Skin epidermis (tissue), 12 donors: ENCODE measurements at regions not wholly inside any gene's neighbourhood (a gene's known extent, or its start where the extent isn't known, plus 50 kb on each side); places are given as distances from the start of the nearest gene placed in this dataset.

Experiments used
- H3K27ac ChIP-seq, 21 experiments: fragments of 200-600 bp; sonication (generic) in 11 of 21; one replicate each; pipeline ENCODE4 v1.5.0; 2020; ENCODE audit warnings: mild to moderate bottlenecking in 3 of 21, inconsistent platforms in 2 of 21, moderate library complexity in 2 of 21
- H3K4me3 ChIP-seq, 7 experiments: fragments of 200-600 bp; sonication (generic) in 2 of 7; one replicate each; pipeline ENCODE4 v1.5.0; 2020; ENCODE audit warnings: inconsistent platforms in 2 of 7, mild to moderate bottlenecking in 2 of 7, moderate library complexity in 1 of 7

DNA sequence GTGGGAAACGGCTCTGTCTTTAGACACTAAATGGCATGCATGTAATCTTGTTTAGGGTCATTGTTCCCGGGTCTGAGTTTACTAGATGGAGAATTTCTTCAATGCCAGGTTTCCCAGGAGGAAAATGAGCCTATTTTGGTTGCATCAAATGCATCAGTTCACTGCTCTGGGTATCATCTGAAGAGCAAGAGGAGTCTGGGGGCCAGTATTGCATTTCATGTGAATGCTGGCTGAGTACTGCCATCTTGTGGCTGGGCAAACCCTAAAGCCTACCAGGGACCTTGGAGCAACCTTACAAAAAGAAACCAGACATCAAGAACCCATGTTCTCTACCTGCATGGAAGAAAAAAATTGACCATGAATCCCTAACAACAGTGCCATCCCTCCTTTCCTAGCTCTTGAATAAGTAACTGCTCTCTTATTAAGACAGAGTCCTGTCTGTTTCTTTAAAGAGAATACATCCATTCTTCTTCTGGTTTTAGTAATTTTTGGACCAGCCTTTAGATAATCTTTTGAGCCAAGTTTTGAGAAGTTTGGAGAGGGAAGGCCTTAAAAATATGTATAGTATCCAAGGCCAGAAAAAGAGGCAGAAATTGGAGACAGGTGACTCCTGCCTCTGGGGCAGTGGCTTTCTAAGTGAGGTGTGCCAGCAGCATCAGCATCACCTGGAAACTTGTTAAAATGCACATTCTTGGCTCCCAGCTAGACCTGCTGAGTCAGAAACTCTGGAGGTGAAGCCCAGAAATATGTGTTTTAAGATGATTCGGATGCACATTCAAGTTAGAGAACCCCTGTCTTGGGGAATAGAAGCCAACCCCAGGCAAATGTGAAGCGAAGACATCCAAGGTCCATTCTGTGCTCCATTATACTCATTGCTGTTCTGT, 261.0 kb upstream of the CXCR4 start:
- H3K27ac ChIP-seq = no peak overlapping the region
- no peak overlapping the region for H3K4me3 ChIP-seq

DNA sequence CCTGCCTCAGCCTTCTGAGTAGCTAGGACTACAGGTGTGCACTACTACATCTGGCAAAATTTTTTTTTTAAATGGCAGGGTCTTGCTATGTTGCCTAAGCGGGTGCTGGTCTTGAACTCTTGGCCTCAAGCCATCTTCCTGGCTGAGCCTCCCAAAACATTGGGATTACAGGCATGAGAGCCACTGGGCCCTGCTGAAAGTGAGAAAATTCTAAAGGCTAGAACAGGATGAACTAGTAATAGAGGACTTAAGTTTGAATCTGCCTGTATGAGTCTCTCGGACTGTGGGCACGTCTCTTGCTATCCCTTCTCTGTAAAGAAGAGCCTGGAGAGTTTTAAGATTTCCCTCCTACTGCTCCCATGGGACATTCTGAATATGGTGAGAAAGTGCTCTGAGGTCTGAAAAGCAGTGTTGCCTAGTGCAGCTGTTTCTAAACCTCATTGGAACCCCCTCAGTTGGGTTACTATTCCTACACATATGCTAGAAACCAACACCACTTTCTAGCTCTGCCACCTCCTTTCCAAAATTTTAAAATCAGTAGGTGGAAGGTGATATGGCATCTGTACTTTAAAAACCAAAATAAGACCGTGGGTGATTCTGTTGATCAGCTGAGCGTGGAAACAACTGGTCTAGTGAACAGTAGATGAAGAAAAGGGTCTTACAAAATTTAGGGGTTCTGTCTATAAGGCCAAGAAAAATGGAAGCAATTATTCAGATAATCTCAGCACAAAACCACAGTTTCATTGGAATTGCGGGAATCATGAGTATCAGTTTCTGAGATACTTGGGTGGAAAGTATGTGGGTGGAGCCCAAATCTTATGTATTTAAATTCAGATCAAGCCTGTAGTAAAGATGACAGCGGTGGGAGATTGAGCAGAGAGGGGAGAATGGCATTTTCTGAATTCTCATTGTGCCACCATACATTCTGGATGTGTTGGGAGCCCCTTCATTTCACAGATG, 259.8 kb upstream of the CXCR4 start:
- H3K4me3 ChIP-seq = no peak overlapping the region
- peak overlapping the region in 1 of 21 experiments; percentile 3 for H3K27ac ChIP-seq

DNA sequence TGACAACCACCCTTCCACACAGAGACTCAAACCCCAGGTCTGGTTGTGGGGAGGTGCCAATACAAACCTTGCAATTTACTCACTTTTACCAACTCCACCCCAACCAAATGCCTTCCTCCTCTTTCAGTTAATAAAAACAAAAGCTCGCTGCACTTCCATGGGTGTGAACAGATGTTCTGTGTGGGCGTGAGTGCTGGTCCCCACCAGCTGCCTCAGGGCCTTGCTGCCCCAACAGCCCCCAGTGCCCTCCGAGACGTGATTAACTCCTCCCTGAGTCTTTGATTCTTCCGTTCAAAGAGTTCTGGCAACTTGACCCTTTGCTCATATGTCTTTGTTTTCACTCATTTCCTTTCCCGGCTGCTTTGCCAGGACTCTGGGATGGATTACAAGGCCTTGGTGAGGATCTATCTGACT, 258.9 kb upstream of the CXCR4 start:
- no peak overlapping the region for H3K4me3 ChIP-seq
- peak overlapping the region in 5 of 21 experiments; percentile 1 to 23 (median 17) for H3K27ac ChIP-seq

DNA sequence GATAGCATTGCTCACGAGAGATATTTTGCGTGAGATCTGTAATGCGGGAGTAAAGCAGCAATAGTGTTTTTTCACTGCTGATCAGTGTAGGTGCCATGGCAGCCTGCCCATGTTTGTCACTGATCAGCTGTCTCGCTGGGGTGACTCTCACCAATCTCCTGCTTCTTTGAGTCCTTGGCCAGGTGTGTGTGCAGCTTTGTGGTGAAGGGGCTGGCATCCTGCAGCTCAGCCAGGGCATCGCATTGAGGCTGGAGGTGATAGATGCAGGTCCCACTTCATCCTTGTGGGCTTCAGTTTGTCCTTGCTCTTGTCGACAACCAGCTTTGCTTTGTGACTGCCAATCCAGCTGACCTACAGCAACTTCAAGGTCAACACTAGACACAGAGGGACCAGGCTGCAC, 258.3 kb upstream of the CXCR4 start:
- H3K4me3 ChIP-seq = no peak overlapping the region

DNA sequence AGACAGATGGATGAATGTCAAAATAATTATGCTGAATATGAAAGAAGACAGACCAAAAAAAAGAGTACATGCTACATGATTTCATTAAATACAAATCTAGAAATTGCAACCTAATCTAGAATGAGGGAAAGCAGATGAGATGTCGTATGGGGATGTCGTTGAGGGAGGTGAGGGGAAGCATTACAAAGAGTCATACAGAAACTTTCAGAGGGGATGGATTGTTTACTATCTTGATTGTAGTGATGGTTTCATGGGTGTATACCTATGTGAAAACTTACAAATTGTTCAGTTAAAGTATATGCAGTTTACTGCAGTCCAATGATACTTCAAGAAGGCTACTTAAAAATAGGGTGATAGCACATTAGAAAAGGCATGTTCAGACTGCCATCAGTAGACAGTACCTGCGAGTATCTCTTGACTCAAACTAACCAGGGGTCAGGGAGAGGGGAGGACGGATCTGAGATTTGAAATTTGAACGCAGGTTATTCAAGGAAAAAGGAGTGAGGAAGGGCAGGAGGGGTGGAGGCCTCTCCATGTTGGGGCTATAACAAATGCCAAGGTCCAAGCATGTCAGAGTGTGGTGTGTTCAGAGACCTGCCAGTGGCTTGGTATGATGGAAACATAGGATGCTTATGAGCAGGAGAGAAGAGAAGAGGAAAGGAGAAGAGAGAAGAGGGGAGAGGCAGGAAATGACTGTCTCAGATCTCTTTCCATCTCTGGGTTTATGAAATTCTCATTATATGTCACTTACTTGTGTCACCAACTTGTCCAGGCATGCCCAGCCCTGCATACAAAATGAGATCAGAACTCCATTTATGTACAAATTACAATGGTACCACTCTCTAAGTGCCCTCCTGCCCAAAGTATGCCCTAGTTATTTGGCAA, 257.3 kb upstream of the CXCR4 start:
- peak overlapping the region in 2 of 21 experiments; percentile 3 to 4 for H3K27ac ChIP-seq
- H3K4me3 ChIP-seq = no peak overlapping the region

More for the DNA sequence above, 258.3 kb upstream of the CXCR4 start:
- H3K27ac ChIP-seq = peak overlapping the region in 5 of 21 experiments; percentile 1 to 23 (median 17)

DNA sequence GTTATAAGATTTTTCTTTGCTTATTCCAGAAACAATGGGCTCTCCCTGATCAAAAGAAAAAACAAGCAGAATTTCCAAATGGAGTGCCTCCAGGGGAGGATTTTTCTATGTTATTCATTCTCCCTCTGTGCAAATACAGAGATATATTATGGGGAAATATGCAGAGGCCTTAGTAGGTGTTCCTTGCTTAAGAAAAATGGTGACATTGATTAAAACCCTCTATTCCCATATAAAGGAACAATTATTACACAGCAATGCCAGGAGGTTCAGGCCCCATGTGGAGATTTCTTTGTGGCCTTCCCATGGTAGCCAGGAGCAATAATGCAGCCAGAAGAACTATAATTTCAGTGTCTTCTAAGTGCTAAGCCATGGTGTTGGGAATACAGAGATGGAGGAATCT, 255.9 kb upstream of the CXCR4 start:
- no peak overlapping the region for H3K4me3 ChIP-seq
- H3K27ac ChIP-seq = no peak overlapping the region

DNA sequence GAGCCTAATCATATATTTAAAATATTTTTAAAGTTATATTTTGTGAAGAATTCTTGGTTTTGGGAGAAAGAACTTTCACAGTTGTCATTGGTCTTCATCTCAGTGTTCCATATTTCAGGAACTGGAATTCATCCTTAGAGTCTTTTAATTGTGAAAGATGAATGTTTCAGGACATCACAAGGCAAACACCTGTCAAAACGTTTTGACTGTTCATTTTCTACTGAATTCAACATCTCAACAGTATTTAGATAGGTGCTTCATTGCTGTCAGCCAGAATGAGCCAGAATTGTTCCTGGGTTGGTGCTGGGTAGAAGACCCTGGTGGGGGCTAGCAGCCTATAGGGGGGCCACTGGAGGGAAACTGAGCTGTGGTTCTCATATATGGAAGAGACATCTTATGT, 255.1 kb upstream of the CXCR4 start:
- H3K27ac ChIP-seq = no peak overlapping the region
- no peak overlapping the region for H3K4me3 ChIP-seq

DNA sequence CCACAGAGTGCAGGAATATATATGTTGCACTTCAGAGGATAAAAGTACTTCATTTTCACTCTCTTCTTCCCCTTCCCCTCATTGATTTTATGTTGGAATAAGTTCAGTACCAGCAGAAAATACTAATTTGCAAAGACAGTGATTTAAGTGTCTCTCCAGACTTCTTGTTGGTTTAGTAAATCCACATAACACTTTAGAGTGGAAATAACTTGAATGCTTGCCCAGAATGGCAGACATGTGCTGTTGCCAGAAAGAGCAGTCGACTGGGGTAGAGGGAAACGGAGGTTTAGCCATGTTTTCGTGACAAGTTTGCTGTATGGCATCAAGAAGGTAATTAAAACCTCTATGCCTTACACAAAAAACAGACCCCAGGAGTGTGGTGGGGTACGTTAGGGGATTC, 246.0 kb upstream of the CXCR4 start:
- no peak overlapping the region for H3K27ac ChIP-seq
- H3K4me3 ChIP-seq = no peak overlapping the region

DNA sequence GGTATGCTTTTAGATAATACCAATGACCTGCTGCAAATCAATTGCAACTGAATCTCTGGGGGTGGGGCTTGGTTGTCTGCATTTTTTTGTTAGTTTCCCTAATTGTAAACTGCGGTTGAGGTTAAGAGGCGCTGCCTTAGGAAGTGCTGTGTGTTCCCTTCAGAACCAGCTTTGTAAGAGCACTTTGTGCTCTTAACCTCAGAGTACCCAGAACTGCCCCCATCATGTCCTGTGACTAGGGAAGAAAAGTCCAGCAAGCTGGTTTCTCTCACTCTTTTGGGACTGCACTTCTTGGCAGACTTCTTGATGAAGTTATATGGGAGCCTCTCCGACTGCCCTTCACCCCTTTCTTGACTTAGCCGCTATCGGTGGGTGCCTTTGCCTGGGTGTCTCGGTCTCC, 245.5 kb upstream of the CXCR4 start:
- Histone ChIP-seq H3K4me3 (no peak overlapping the region), H3K27ac (no peak overlapping the region)

DNA sequence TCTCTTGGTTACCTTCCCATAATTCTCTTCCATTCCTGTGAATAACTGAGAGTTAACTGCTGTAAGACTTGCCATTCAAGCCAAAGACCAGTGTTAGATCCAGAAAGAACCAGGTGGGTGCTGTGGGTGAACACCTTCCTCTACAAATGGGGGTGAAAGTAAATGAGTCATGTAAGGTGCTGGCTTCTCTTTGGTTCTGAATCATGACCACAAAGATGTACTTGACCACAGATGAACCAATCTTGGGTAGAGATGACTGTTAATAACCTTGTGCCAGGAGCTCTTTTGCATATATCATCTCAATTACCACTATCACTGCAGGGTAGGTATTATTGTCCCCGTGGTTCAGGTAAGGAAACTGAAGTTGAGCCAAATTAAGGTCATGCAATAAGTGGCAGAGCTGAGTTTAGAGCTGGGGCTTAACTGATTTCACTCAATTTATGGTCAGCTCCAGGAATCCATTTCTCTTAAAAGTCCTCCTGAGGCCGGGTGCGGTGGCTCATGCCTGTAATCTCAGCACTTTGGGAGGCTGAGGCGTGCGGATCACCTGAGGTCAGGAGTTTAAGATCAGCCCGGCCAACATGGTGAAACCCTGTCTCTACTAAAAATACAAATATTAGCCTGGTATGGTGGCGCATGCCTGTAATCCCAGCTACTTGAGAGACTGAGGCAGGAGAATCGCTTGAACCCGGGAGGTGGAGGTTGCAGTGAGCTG, 244.9 kb upstream of the CXCR4 start:
- no peak overlapping the region for H3K27ac ChIP-seq
- H3K4me3 ChIP-seq = no peak overlapping the region

DNA sequence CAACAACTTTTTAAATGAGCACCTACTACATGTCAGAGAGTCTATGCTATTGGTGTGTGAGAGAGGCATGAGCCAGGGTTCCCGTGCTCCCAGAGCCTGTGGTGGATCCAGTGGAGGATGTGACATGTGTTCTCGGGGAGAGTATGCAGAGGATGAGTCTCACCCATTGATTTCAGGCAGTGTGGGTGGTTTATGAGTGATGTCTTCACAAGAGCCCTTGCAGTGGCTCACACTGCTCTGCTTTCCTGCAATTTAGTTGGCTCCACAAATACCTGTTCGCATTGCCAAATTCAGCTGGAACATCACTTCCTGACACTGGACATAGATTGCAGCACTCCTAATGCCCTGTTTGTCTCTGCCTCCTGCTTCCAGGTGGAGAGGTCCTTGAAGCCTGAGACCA, 243.6 kb upstream of the CXCR4 start:
- Histone ChIP-seq H3K4me3 (no peak overlapping the region), H3K27ac (no peak overlapping the region)

DNA sequence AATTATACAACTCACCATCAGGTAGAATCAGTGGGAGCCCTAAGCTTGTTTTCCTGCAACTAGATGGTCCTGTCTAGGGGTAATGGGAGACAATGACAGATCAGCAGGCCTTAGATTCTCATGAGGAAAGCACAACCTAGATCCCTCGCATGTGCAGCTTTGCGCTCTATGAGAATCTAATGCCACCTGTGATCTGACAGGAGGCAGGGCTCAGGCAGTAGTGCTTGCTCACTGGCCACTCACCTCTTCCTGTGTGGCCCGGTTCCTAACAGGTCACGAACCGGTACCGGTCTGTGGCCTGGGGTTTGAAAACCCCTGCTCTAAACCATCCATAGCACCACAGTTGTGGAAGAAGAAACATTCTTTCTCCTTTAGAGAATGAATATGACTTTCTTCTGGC, 242.8 kb upstream of the CXCR4 start:
- H3K27ac ChIP-seq = no peak overlapping the region
- H3K4me3 ChIP-seq = no peak overlapping the region

DNA sequence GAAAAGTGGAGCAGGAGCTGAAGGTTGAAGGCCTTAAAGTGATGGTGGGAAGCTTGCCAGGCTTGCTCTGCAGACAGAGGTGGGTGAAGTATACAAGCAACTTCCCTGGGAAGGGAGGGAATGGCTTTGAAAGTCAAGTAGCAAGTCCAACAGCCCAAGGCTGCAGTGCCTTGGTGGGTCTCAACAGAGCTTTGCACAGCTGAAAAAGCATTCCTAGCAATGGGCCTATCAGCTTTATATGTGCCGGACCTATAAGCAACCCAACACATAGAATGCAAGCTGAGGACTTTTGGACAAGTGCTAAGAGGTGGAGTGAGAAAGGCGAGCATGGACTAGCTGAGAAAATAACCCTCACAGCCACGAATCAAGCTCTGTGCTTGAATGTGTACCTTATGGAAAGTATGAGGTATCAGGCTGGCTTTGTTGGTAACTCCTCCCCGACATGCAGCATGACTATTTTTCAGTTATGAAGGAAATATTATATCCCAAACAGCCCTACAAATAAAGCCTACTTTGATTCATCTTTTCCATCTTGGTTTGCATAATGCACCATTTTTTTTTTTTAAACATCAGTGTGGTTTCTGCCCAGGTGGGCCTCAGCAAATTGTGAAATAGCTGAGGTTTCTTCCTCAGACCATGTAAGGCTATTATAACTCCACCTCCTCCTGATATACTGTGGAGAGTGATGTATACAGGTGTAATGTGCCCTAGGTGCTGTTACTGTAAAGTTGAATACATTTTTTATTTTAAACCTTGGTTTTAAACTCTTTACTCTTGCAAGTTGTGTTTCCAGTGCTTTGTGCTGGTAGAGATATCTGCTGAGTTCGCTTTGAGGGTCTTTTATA, 241.4 kb upstream of the CXCR4 start:
- Histone ChIP-seq H3K4me3 (no peak overlapping the region), H3K27ac (no peak overlapping the region)

DNA sequence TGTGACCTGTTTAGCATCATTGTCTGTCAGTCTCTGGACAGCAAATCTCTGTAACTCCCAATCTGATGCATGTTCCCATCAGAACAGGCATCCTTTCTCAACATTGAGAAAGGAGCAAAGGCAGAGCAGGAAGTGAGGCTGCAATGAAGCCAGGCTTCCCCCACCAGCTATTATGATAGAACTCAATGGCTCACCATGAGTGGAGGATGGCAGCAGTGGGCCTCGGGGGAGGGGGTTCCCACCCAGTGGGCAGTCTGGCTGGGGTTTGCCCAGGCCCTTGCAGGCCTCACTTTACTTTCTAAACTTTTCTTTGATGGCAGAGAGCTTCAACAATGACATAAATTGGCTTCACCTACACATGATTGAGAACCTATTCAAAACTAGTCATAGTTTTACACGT, 240.6 kb upstream of the CXCR4 start:
- Histone ChIP-seq H3K27ac (no peak overlapping the region), H3K4me3 (no peak overlapping the region)

DNA sequence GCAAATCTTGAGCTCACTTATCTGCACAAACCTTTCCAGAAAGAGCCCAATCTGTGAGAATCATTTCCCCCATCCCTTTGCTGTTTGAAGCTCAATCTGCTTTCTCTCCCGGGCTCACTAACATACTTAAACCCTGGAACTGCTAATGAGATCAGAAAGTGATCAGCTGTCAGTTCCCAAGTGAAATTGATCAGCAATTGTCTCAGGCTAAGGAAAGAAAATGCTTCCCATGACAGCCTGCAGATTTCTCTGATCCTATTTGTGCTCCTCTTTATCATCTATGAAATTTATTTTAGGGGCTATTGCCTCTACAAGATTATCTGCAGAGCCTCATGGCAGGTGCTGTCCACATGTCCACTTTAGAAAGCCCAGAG, 239.0 kb upstream of the CXCR4 start:
- Histone ChIP-seq H3K27ac (no peak overlapping the region), H3K4me3 (no peak overlapping the region)

DNA sequence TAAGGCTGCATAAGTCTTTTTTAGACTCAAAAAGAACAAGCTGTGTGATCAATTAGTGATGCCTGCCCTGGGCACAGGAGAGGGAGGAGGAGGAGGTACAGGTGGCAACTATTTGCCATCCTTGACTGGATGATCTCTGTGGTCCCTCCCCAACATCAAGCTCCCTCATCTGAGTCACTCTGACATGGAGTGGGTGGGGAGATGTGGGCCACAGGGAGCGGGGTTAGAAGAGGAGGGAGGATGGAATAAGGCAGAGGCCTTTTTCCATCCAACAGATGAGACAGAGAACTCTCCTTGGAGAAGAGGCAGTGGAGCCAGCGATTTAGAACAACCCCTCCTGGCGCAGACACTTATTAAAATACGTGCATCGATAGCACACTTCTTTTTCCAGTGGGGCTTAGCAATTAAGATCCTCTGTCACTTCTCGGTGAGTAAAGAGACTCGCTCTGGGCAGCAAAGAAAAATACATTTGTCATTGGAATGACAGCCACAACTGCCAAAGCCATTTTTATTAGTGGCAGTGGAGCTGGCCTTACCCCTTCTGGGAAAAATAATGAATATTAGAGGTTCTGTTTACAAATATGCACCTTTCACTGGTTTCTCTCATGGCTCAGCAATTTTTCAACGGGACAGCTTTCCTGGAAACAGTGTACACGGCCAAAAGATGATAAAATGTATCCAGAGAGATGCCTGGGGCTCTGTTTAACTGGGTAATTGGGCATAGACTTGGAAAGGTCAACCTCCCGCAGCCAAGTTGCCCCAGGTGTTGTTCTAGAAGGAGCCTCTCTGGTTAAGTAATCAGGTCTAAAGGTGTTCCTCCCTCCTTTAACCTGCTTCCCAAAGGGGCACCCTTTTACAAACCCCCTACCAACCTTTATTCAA, 238.4 kb upstream of the CXCR4 start:
- no peak overlapping the region for H3K27ac ChIP-seq
- no peak overlapping the region for H3K4me3 ChIP-seq

DNA sequence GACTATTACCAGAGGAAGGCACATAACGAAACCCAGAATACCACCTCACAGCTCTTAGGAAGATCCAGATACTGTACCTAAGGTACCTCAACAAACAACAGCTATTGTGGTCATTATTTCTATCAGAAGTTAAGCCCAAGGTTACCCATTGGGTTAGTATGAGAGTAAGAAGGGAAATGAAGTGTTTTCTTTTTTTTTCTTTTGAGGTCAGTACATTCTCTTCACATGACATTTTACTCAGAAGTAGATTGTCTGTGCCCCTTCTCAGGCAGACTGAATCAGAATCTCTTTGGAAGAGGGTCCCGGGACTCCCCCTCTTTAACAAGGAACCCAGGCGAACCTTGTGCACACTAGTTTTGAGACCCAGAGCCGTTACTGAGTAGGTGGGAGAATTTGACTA, 233.7 kb upstream of the CXCR4 start:
- H3K4me3 ChIP-seq = no peak overlapping the region
- no peak overlapping the region for H3K27ac ChIP-seq
